ENCODE measurements at regions not wholly inside any gene's neighbourhood (a gene's known extent, or its start where the extent isn't known, plus 50 kb on each side); places are given as distances from the start of the nearest gene placed in this dataset.
"Not testable (repeated sequence)": the region's sequence is repeated elsewhere in the genome, so short reads cannot be mapped to it uniquely, and the experiment has no call there.

- H3K9me3 ChIP-seq (ENCODE audit: control insufficient read depth, low read length): no peaks in the 10 kb centered on the region
- no peak overlapping the region for H3K9ac ChIP-seq (ENCODE audit: low read length)
- no peak for DNase-seq (ENCODE audit: low read depth)
- no peaks in the 10 kb centered on the region for H3K36me3 ChIP-seq (ENCODE audit: control insufficient read depth, insufficient read depth, low read length, severe bottlenecking)
- no peaks in the 10 kb centered on the region for H3K4me1 ChIP-seq (ENCODE audit: control insufficient read depth, insufficient read depth, low read length)
- no peaks in the 10 kb centered on the region for H3K27me3 ChIP-seq (replicated peaks; ENCODE audit: control insufficient read depth, insufficient read depth, low read length)
- H3K4me3 ChIP-seq (ENCODE audit: low read length): no peak overlapping the region
Measured at GRCh38 chr6:12627053-12627452, 89.5 kb upstream of the PHACTR1 start.

GRCh38 chr6:12628327-12628726, 88.2 kb upstream of the PHACTR1 start:
- Histone ChIP-seq H3K4me3 (ENCODE audit: low read length) (no peak overlapping the region), H3K36me3 (ENCODE audit: control insufficient read depth, insufficient read depth, low read length, severe bottlenecking) (no peaks in the 10 kb centered on the region), H3K9ac (ENCODE audit: low read length) (no peak overlapping the region), H3K9me3 (ENCODE audit: control insufficient read depth, low read length) (no peaks in the 10 kb centered on the region), H3K4me1 (ENCODE audit: control insufficient read depth, insufficient read depth, low read length) (no peaks in the 10 kb centered on the region), H3K27me3 (replicated peaks; ENCODE audit: control insufficient read depth, insufficient read depth, low read length) (no peaks in the 10 kb centered on the region)
- no peak for DNase-seq (ENCODE audit: low read depth)

GRCh38 chr6:12633746-12634145, 82.8 kb upstream of the PHACTR1 start:
- H3K4me1 ChIP-seq (ENCODE audit: control insufficient read depth, insufficient read depth, low read length); DNase-seq (ENCODE audit: low read depth); H3K4me3 ChIP-seq (ENCODE audit: low read length); H3K9me3 ChIP-seq (ENCODE audit: control insufficient read depth, low read length); H3K36me3 ChIP-seq (ENCODE audit: control insufficient read depth, insufficient read depth, low read length, severe bottlenecking); H3K9ac ChIP-seq (ENCODE audit: low read length); H3K27me3 ChIP-seq (replicated peaks; ENCODE audit: control insufficient read depth, insufficient read depth, low read length): not testable (repeated sequence)

GRCh38 chr6:12635375-12635774, 81.2 kb upstream of the PHACTR1 start:
- H3K9ac ChIP-seq (ENCODE audit: low read length): no peak overlapping the region
- H3K4me3 ChIP-seq (ENCODE audit: low read length): no peak overlapping the region
- H3K27me3 ChIP-seq (replicated peaks; ENCODE audit: control insufficient read depth, insufficient read depth, low read length): no peaks in the 10 kb centered on the region
- no peak for DNase-seq (ENCODE audit: low read depth)
- H3K9me3 ChIP-seq (ENCODE audit: control insufficient read depth, low read length): peaks cover 10% of the 10 kb centered on the region
- no peaks in the 10 kb centered on the region for H3K36me3 ChIP-seq (ENCODE audit: control insufficient read depth, insufficient read depth, low read length, severe bottlenecking)
- H3K4me1 ChIP-seq (ENCODE audit: control insufficient read depth, insufficient read depth, low read length): peaks cover 9% of the 10 kb centered on the region

GRCh38 chr6:12635813-12636212, 80.8 kb upstream of the PHACTR1 start:
- Histone ChIP-seq H3K27me3 (replicated peaks; ENCODE audit: control insufficient read depth, insufficient read depth, low read length) (no peaks in the 10 kb centered on the region), H3K9ac (ENCODE audit: low read length) (no peak overlapping the region), H3K4me3 (ENCODE audit: low read length) (no peak overlapping the region), H3K36me3 (ENCODE audit: control insufficient read depth, insufficient read depth, low read length, severe bottlenecking) (no peaks in the 10 kb centered on the region), H3K9me3 (ENCODE audit: control insufficient read depth, low read length) (peaks cover 14% of the 10 kb centered on the region), H3K4me1 (ENCODE audit: control insufficient read depth, insufficient read depth, low read length) (peaks cover 9% of the 10 kb centered on the region)
- DNase-seq (ENCODE audit: low read depth): peak; percentile 10

- no peak for DNase-seq (ENCODE audit: low read depth)
- H3K4me1 ChIP-seq (ENCODE audit: control insufficient read depth, insufficient read depth, low read length): peaks cover 9% of the 10 kb centered on the region
- H3K9me3 ChIP-seq (ENCODE audit: control insufficient read depth, low read length): peaks cover 14% of the 10 kb centered on the region
- H3K36me3 ChIP-seq (ENCODE audit: control insufficient read depth, insufficient read depth, low read length, severe bottlenecking): no peaks in the 10 kb centered on the region
- H3K27me3 ChIP-seq (replicated peaks; ENCODE audit: control insufficient read depth, insufficient read depth, low read length): no peaks in the 10 kb centered on the region
- no peak overlapping the region for H3K4me3 ChIP-seq (ENCODE audit: low read length)
- no peak overlapping the region for H3K9ac ChIP-seq (ENCODE audit: low read length)
Measured at GRCh38 chr6:12636336-12636735, 80.2 kb upstream of the PHACTR1 start.

- Histone ChIP-seq H3K27me3 (replicated peaks; ENCODE audit: control insufficient read depth, insufficient read depth, low read length) (no peaks in the 10 kb centered on the region), H3K9me3 (ENCODE audit: control insufficient read depth, low read length) (peaks cover 14% of the 10 kb centered on the region)
- peak; percentile 65 for DNase-seq (ENCODE audit: low read depth)
Measured at GRCh38 chr6:12637960-12638641, 78.5 kb upstream of the PHACTR1 start.

GRCh38 chr6:12640438-12640837, 76.1 kb upstream of the PHACTR1 start:
- Histone ChIP-seq H3K27me3 (replicated peaks; ENCODE audit: control insufficient read depth, insufficient read depth, low read length) (no peaks in the 10 kb centered on the region), H3K4me1 (ENCODE audit: control insufficient read depth, insufficient read depth, low read length) (peaks cover 9% of the 10 kb centered on the region), H3K4me3 (ENCODE audit: low read length) (no peak overlapping the region), H3K36me3 (ENCODE audit: control insufficient read depth, insufficient read depth, low read length, severe bottlenecking) (no peaks in the 10 kb centered on the region), H3K9me3 (ENCODE audit: control insufficient read depth, low read length) (peaks cover 8% of the 10 kb centered on the region), H3K9ac (ENCODE audit: low read length) (no peak overlapping the region)
- no peak for DNase-seq (ENCODE audit: low read depth)

More at GRCh38 chr6:12637960-12638641, 78.5 kb upstream of the PHACTR1 start:
- Histone ChIP-seq H3K9ac (ENCODE audit: low read length) (no peak overlapping the region), H3K4me1 (ENCODE audit: control insufficient read depth, insufficient read depth, low read length) (peaks cover 9% of the 10 kb centered on the region), H3K36me3 (ENCODE audit: control insufficient read depth, insufficient read depth, low read length, severe bottlenecking) (no peaks in the 10 kb centered on the region), H3K4me3 (ENCODE audit: low read length) (no peak overlapping the region)

- not testable (repeated sequence) for H3K36me3 ChIP-seq (ENCODE audit: control insufficient read depth, insufficient read depth, low read length, severe bottlenecking); DNase-seq (ENCODE audit: low read depth)
Measured at GRCh38 chr6:12641785-12642184, 74.8 kb upstream of the PHACTR1 start.

GRCh38 chr6:12645941-12646340, 70.6 kb upstream of the PHACTR1 start:
- H3K9me3 ChIP-seq (ENCODE audit: control insufficient read depth, low read length): peaks cover 15% of the 10 kb centered on the region
- H3K9ac ChIP-seq (ENCODE audit: low read length): no peak overlapping the region
- H3K27me3 ChIP-seq (replicated peaks; ENCODE audit: control insufficient read depth, insufficient read depth, low read length): no peaks in the 10 kb centered on the region
- no peaks in the 10 kb centered on the region for H3K4me1 ChIP-seq (ENCODE audit: control insufficient read depth, insufficient read depth, low read length)
- no peak for DNase-seq (ENCODE audit: low read depth)
- H3K36me3 ChIP-seq (ENCODE audit: control insufficient read depth, insufficient read depth, low read length, severe bottlenecking): no peaks in the 10 kb centered on the region
- no peak overlapping the region for H3K4me3 ChIP-seq (ENCODE audit: low read length)

More at GRCh38 chr6:12641785-12642184, 74.8 kb upstream of the PHACTR1 start:
- not testable (repeated sequence) for H3K9me3 ChIP-seq (ENCODE audit: control insufficient read depth, low read length); H3K4me3 ChIP-seq (ENCODE audit: low read length); H3K4me1 ChIP-seq (ENCODE audit: control insufficient read depth, insufficient read depth, low read length); H3K9ac ChIP-seq (ENCODE audit: low read length); H3K27me3 ChIP-seq (replicated peaks; ENCODE audit: control insufficient read depth, insufficient read depth, low read length)

- H3K4me1 ChIP-seq (ENCODE audit: control insufficient read depth, insufficient read depth, low read length): no peaks in the 10 kb centered on the region
- no peaks in the 10 kb centered on the region for H3K27me3 ChIP-seq (replicated peaks; ENCODE audit: control insufficient read depth, insufficient read depth, low read length)
- no peak overlapping the region for H3K9ac ChIP-seq (ENCODE audit: low read length)
- no peak overlapping the region for H3K4me3 ChIP-seq (ENCODE audit: low read length)
- no peaks in the 10 kb centered on the region for H3K36me3 ChIP-seq (ENCODE audit: control insufficient read depth, insufficient read depth, low read length, severe bottlenecking)
- peaks cover 15% of the 10 kb centered on the region for H3K9me3 ChIP-seq (ENCODE audit: control insufficient read depth, low read length)
- DNase-seq (ENCODE audit: low read depth): no peak
Measured at GRCh38 chr6:12648171-12648570, 68.4 kb upstream of the PHACTR1 start.

GRCh38 chr6:12649325-12649724, 67.2 kb upstream of the PHACTR1 start:
- Histone ChIP-seq H3K4me3 (ENCODE audit: low read length) (no peak overlapping the region), H3K4me1 (ENCODE audit: control insufficient read depth, insufficient read depth, low read length) (no peaks in the 10 kb centered on the region), H3K27me3 (replicated peaks; ENCODE audit: control insufficient read depth, insufficient read depth, low read length) (no peaks in the 10 kb centered on the region), H3K36me3 (ENCODE audit: control insufficient read depth, insufficient read depth, low read length, severe bottlenecking) (no peaks in the 10 kb centered on the region), H3K9ac (ENCODE audit: low read length) (no peak overlapping the region), H3K9me3 (ENCODE audit: control insufficient read depth, low read length) (peaks cover 15% of the 10 kb centered on the region)
- no peak for DNase-seq (ENCODE audit: low read depth)
